NT2/D1 (cell line): ENCODE measurements at regions not wholly inside any gene's neighbourhood (a gene's known extent, or its start where the extent isn't known, plus 50 kb on each side); places are given as distances from the start of the nearest gene placed in this dataset.

Experiments used
- SUZ12 ChIP-seq: IDR thresholded peaks from 2 replicates; pipeline ENCODE4 v1.6.1; 2011; ENCODE audit not compliant: insufficient read length, insufficient read depth; ENCODE audit errors: extremely low read depth
- YY1 ChIP-seq: IDR thresholded peaks from 2 replicates; pipeline ENCODE4 v1.6.1; 2011; ENCODE audit not compliant: insufficient read length, insufficient read depth
- ZNF274 ChIP-seq: IDR thresholded peaks from 2 replicates; pipeline ENCODE4 v1.6.1; 2011; ENCODE audit warnings: mild to moderate bottlenecking, low read depth, low read length

GRCh38 chr11:70526116-70527045, 128.1 kb downstream of the CTTN start:
- TF ChIP-seq ZNF274 (no peak), YY1 (no peak), SUZ12 (no peak)
